ENCODE measurements at regions not wholly inside any gene's neighbourhood (a gene's known extent, or its start where the extent isn't known, plus 50 kb on each side); places are given as distances from the start of the nearest gene placed in this dataset.
"Not testable (repeated sequence)": the region's sequence is repeated elsewhere in the genome, so short reads cannot be mapped to it uniquely, and the experiment has no call there.

GRCh38 chr3:24689353-24689752 is 194.7 kb upstream of the THRB start:
- FAIRE-seq, result no peak

GRCh38 chr3:24690777-24691176 is 196.1 kb upstream of the THRB start:
- no peak for FAIRE-seq

- not testable (repeated sequence) for FAIRE-seq
These were observed 204.4 kb upstream of the THRB start for GRCh38 chr3:24699078-24699477.

- no peak for FAIRE-seq
These were observed 209.8 kb upstream of the THRB start for GRCh38 chr3:24704496-24704895.

GRCh38 chr3:24707936-24708335 is 213.3 kb upstream of the THRB start:
- no peak for FAIRE-seq

GRCh38 chr3:24709956-24710355 is 215.3 kb upstream of the THRB start:
- no peak for FAIRE-seq

GRCh38 chr3:24713516-24713915 is 218.9 kb upstream of the THRB start:
- no peak for FAIRE-seq

- FAIRE-seq, result no peak
These were observed 219.8 kb upstream of the THRB start for GRCh38 chr3:24714436-24714835.

GRCh38 chr3:24715171-24715792 is 220.6 kb upstream of the THRB start:
- FAIRE-seq, result no peak

GRCh38 chr3:24722087-24722486 is 227.4 kb upstream of the THRB start:
- no peak for FAIRE-seq

GRCh38 chr3:24725514-24726255 is 231.0 kb upstream of the THRB start:
- no peak for FAIRE-seq

- FAIRE-seq, result no peak
These were observed 231.8 kb upstream of the THRB start for GRCh38 chr3:24726423-24726822.

- no peak for FAIRE-seq
These were observed 235.5 kb upstream of the THRB start for GRCh38 chr3:24730173-24730572.

- FAIRE-seq, result no peak
These were observed 239.4 kb upstream of the THRB start for GRCh38 chr3:24734019-24734418.

GRCh38 chr3:24736701-24737100 is 242.1 kb upstream of the THRB start:
- FAIRE-seq, result no peak

GRCh38 chr3:24740326-24740725 is 245.7 kb upstream of the THRB start:
- FAIRE-seq, result no peak

- FAIRE-seq, result no peak
These were observed 246.9 kb upstream of the THRB start for GRCh38 chr3:24741506-24741905.

- FAIRE-seq, result no peak
These were observed 253.9 kb upstream of the THRB start for GRCh38 chr3:24748520-24748919.

- no peak for FAIRE-seq
These were observed 256.4 kb upstream of the THRB start for GRCh38 chr3:24751020-24751419.

GRCh38 chr3:24756101-24756888 is 261.6 kb upstream of the THRB start:
- no peak for FAIRE-seq

GRCh38 chr3:24763393-24763792 is 268.7 kb upstream of the THRB start:
- no peak for FAIRE-seq

- FAIRE-seq, result no peak
These were observed 269.7 kb upstream of the THRB start for GRCh38 chr3:24764236-24764915.

GRCh38 chr3:24765399-24765798 is 270.7 kb upstream of the THRB start:
- FAIRE-seq, result no peak
